ENCODE measurements at regions not wholly inside any gene's neighbourhood (a gene's known extent, or its start where the extent isn't known, plus 50 kb on each side); places are given as distances from the start of the nearest gene placed in this dataset.

GRCh38 chr17:79440251-79440650, 170.6 kb downstream of the RBFOX3 start:
- DNase-seq (ENCODE audit: low spot score) (no peak), ATAC-seq (no peak)
- Mint-ChIP-seq H3K27ac (no peak overlapping the region), H3K4me1 (no peaks in the 10 kb centered on the region), H3K36me3 (no peaks in the 10 kb centered on the region), H3K9me3 (no peaks in the 10 kb centered on the region), H3K27me3 (ENCODE audit: low read depth) (no peaks in the 10 kb centered on the region), H3K4me3 (no peak overlapping the region)
- POLR2A ChIA-PET = no interaction called here
- CTCF ChIA-PET = no interaction called here
- TF ChIP-seq USF2 (CRISPR knock-in tag; IDR thresholded peaks at IDR 0.05) (no peak), JUN (CRISPR knock-in tag; IDR thresholded peaks at IDR 0.05) (no peak), MLX (CRISPR knock-in tag; IDR thresholded peaks at IDR 0.05) (no peak), NFE2L1 (CRISPR knock-in tag; IDR thresholded peaks at IDR 0.05) (no peak), ZNF532 (CRISPR knock-in tag; IDR thresholded peaks at IDR 0.05; ENCODE audit: borderline replicate concordance) (no peak), STAT6 (CRISPR knock-in tag; conservative IDR thresholded peaks at IDR 0.05; ENCODE audit: low read depth) (no peak), ZNF281 (CRISPR knock-in tag; IDR thresholded peaks at IDR 0.05) (no peak), CREM (CRISPR knock-in tag; IDR thresholded peaks at IDR 0.05) (no peak)

- no peak for ATAC-seq
- ChIA-PET CTCF (interaction anchor here (0.6 to 2.3 kb wide), 3 partner anchors 39 to 438 kb away, joined by 3 to 11 read pairs (median 4); no protein-coding TSS in a partner anchor), POLR2A (no interaction called here)
- H3K27me3 Mint-ChIP-seq (ENCODE audit: low read depth) = no peaks in the 10 kb centered on the region
- H3K4me3 Mint-ChIP-seq = no peak overlapping the region
- H3K9me3 Mint-ChIP-seq = no peaks in the 10 kb centered on the region
- H3K27ac Mint-ChIP-seq = no peak overlapping the region
- no peak for DNase-seq (ENCODE audit: low spot score)
- H3K36me3 Mint-ChIP-seq = no peaks in the 10 kb centered on the region
- H3K4me1 Mint-ChIP-seq = no peaks in the 10 kb centered on the region
- TF ChIP-seq SMAD3 (CRISPR knock-in tag; IDR thresholded peaks at IDR 0.05; ENCODE audit: borderline replicate concordance) = no peak
- TF ChIP-seq PREB (CRISPR knock-in tag; IDR thresholded peaks at IDR 0.05; ENCODE audit: borderline replicate concordance) = no peak
- TF ChIP-seq NR2C2 (CRISPR knock-in tag; IDR thresholded peaks at IDR 0.05) = no peak
- TF ChIP-seq ZNF396 (CRISPR knock-in tag; IDR thresholded peaks at IDR 0.05; ENCODE audit: borderline replicate concordance) = no peak
- TF ChIP-seq GRHL2 (CRISPR knock-in tag; IDR thresholded peaks at IDR 0.05; ENCODE audit: insufficient replicate concordance, severe bottlenecking) = no peak
- no peak for TF ChIP-seq ZBTB43 (CRISPR knock-in tag; IDR thresholded peaks at IDR 0.05)
- TF ChIP-seq IRF2 (CRISPR knock-in tag; IDR thresholded peaks at IDR 0.05; ENCODE audit: borderline replicate concordance, low read depth) = no peak
- no peak for TF ChIP-seq FOXK1 (CRISPR knock-in tag; IDR thresholded peaks at IDR 0.05)
- TF ChIP-seq ZNF121 (CRISPR knock-in tag; IDR thresholded peaks at IDR 0.05) = no peak
- TF ChIP-seq JUN (CRISPR knock-in tag; IDR thresholded peaks at IDR 0.05) = no peak
- no peak for TF ChIP-seq CBFB (CRISPR knock-in tag; IDR thresholded peaks at IDR 0.05; ENCODE audit: low read depth)
- TF ChIP-seq NFE2L1 (CRISPR knock-in tag; IDR thresholded peaks at IDR 0.05) = no peak
- TF ChIP-seq ZNF512 (CRISPR knock-in tag; IDR thresholded peaks at IDR 0.05; ENCODE audit: borderline replicate concordance) = no peak
These were observed 171.4 kb downstream of the RBFOX3 start for GRCh38 chr17:79439493-79439892.

All from WTC11 (cell line).